Naive thymus-derived CD4-positive, alpha-beta T cell (primary cell): ENCODE measurements at regions not wholly inside any gene's neighbourhood (a gene's known extent, or its start where the extent isn't known, plus 50 kb on each side); places are given as distances from the start of the nearest gene placed in this dataset.

Source experiments
- ATAC-seq: fragments of 150-1000 bp; cut with Tn5 transposase; 2 replicates; pipeline ENCODE4 v1.10.0; 2021; ENCODE audit warnings: mild to moderate bottlenecking, moderate library complexity
- CTCF ChIA-PET: fragments of 350-600 bp; sonication (Branson Sonifier 250); formaldehyde crosslinking; loops from one replicate; lab custom pipeline; 2021; ENCODE audit warnings: antibody characterized with exemption; lab: Charles Lee
- POLR2A ChIA-PET: fragments of 350-600 bp; sonication (Branson Sonifier 250); formaldehyde crosslinking; loops from one replicate; lab custom pipeline; 2021; ENCODE audit warnings: antibody characterized with exemption, inconsistent platforms; lab: Charles Lee
- DNase-seq, 9 donors: peaks; one replicate each; pipeline versions ENCODE4 v3.0.0 to v3.0.0-alpha.2; 2020 to 2022; ENCODE audit warnings: mixed read lengths in 1 of 9
- H3K27ac ChIP-seq: one replicate; pipeline ENCODE4 v1.7.0; 2013; ENCODE audit warnings: mild to moderate bottlenecking, low read depth, low read length, moderate library complexity
- H3K27me3 ChIP-seq, 2 donors: one replicate each; pipeline ENCODE4 v1.7.0; 2013; ENCODE audit warnings: low read length in 2 of 2, mild to moderate bottlenecking in 2 of 2, moderate library complexity in 2 of 2; ENCODE audit not compliant: control insufficient read depth in 2 of 2, insufficient read depth in 2 of 2
- H3K36me3 ChIP-seq, 3 experiments: 1 replicate in 2 of 3; 2 replicates in 1 of 3; pipeline ENCODE4 v1.7.0; 2013; ENCODE audit warnings: low read length in 3 of 3, mild to moderate bottlenecking in 3 of 3, moderate library complexity in 1 of 3; ENCODE audit not compliant: insufficient read depth in 3 of 3, control insufficient read depth in 2 of 3
- H3K4me1 ChIP-seq, 2 donors: one replicate each; pipeline ENCODE4 v1.7.0; 2013; ENCODE audit warnings: low read length in 2 of 2, mild to moderate bottlenecking in 2 of 2, moderate library complexity in 1 of 2; ENCODE audit not compliant: control insufficient read depth in 2 of 2, insufficient read depth in 2 of 2
- H3K4me3 ChIP-seq: 2 replicates; pipeline ENCODE4 v1.7.0; 2013; ENCODE audit warnings: mild to moderate bottlenecking, low read length
- H3K9me3 ChIP-seq, 3 experiments: 1 replicate in 2 of 3; 2 replicates in 1 of 3; pipeline ENCODE4 v1.7.0; 2013; ENCODE audit warnings: low read length in 3 of 3; ENCODE audit not compliant: control insufficient read depth in 2 of 3
- H3K27ac Mint-ChIP-seq, 9 donors: one replicate each; pipeline ENCODE4 v1.8.0; 2020 to 2022; ENCODE audit warnings: mixed read lengths in 9 of 9, mild to moderate bottlenecking in 8 of 9, moderate library complexity in 5 of 9, inconsistent platforms in 2 of 9
- H3K27me3 Mint-ChIP-seq, 5 donors: one replicate each; pipeline ENCODE4 v1.8.0; 2021 to 2022; ENCODE audit warnings: mixed read lengths in 5 of 5, mild to moderate bottlenecking in 1 of 5
- H3K36me3 Mint-ChIP-seq, 5 donors: one replicate each; pipeline ENCODE4 v1.8.0; 2020 to 2022; ENCODE audit warnings: mixed read lengths in 5 of 5, mild to moderate bottlenecking in 3 of 5, inconsistent platforms in 1 of 5
- H3K4me1 Mint-ChIP-seq, 7 donors: one replicate each; pipeline ENCODE4 v1.8.0; 2020 to 2022; ENCODE audit warnings: mixed read lengths in 7 of 7, mild to moderate bottlenecking in 3 of 7, inconsistent platforms in 1 of 7
- H3K4me3 Mint-ChIP-seq, 10 donors: one replicate each; pipeline ENCODE4 v1.8.0; 2020 to 2022; ENCODE audit warnings: mild to moderate bottlenecking in 10 of 10, mixed read lengths in 10 of 10, moderate library complexity in 6 of 10, inconsistent platforms in 2 of 10
- H3K9me3 Mint-ChIP-seq, 11 donors: one replicate each; pipeline ENCODE4 v1.8.0; 2020 to 2022; ENCODE audit warnings: mixed read lengths in 11 of 11, mild to moderate bottlenecking in 4 of 11, inconsistent platforms in 1 of 11, moderate library complexity in 1 of 11
- intact Hi-C, 2 donors: fragments of 100-400 bp; cut with micrococcal nuclease; formaldehyde crosslinking; loops; one replicate each; pipeline ENCODE4 v1.15.1; 2023

- Mint-ChIP-seq H3K36me3 (no peaks in the 10 kb centered on the region), H3K9me3 (peaks cover 0 to 3% (median 0%) of the 10 kb centered on the region in 11 donors), H3K27me3 (peaks cover 9 to 32% (median 26%) of the 10 kb centered on the region in 5 donors), H3K4me1 (no peaks in the 10 kb centered on the region), H3K27ac (no peak overlapping the region), H3K4me3 (no peak overlapping the region)
- Histone ChIP-seq H3K27ac (no peak overlapping the region), H3K4me1 (no peaks in the 10 kb centered on the region), H3K27me3 (no peaks in the 10 kb centered on the region), H3K36me3 (no peaks in the 10 kb centered on the region), H3K4me3 (no peak overlapping the region), H3K9me3 (no peaks in the 10 kb centered on the region)
- ATAC-seq: no peak
- CTCF ChIA-PET: no interaction called here
- POLR2A ChIA-PET: no interaction called here
- intact Hi-C loops: no loop called here
- no peak for DNase-seq
Measured at GRCh38 chr4:111992351-111993168, 152.7 kb upstream of the FAM241A start.

GRCh38 chr4:111994392-111994791 lies 150.9 kb upstream of the FAM241A start:
- ATAC-seq: no peak
- H3K27me3 ChIP-seq: no peaks in the 10 kb centered on the region
- Mint-ChIP-seq H3K4me1 (no peaks in the 10 kb centered on the region), H3K4me3 (no peak overlapping the region), H3K27me3 (peaks cover 9 to 32% (median 30%) of the 10 kb centered on the region in 5 donors), H3K9me3 (peaks cover 0 to 8% (median 3%) of the 10 kb centered on the region in 11 donors), H3K36me3 (no peaks in the 10 kb centered on the region), H3K27ac (no peak overlapping the region)
- DNase-seq: no peak
- intact Hi-C loops: no loop called here
- ChIA-PET CTCF (no interaction called here), POLR2A (no interaction called here)
- H3K4me1 ChIP-seq: no peaks in the 10 kb centered on the region
- no peak overlapping the region for H3K4me3 ChIP-seq
- H3K9me3 ChIP-seq: no peaks in the 10 kb centered on the region
- no peaks in the 10 kb centered on the region for H3K36me3 ChIP-seq
- H3K27ac ChIP-seq: no peak overlapping the region

GRCh38 chr4:111997785-111998184 lies 147.5 kb upstream of the FAM241A start:
- DNase-seq: no peak
- Histone ChIP-seq H3K4me1 (no peaks in the 10 kb centered on the region), H3K27me3 (no peaks in the 10 kb centered on the region), H3K9me3 (no peaks in the 10 kb centered on the region), H3K4me3 (no peak overlapping the region), H3K36me3 (no peaks in the 10 kb centered on the region), H3K27ac (no peak overlapping the region)
- ChIA-PET CTCF (no interaction called here), POLR2A (no interaction called here)
- no peaks in the 10 kb centered on the region for H3K4me1 Mint-ChIP-seq
- intact Hi-C loops: no loop called here
- no peak overlapping the region for H3K27ac Mint-ChIP-seq
- no peaks in the 10 kb centered on the region for H3K36me3 Mint-ChIP-seq
- no peak overlapping the region for H3K4me3 Mint-ChIP-seq
- peaks cover 0 to 8% (median 3%) of the 10 kb centered on the region in 11 donors for H3K9me3 Mint-ChIP-seq
- H3K27me3 Mint-ChIP-seq: peaks cover 9 to 37% (median 31%) of the 10 kb centered on the region in 5 donors
- no peak for ATAC-seq

- Mint-ChIP-seq H3K36me3 (no peaks in the 10 kb centered on the region), H3K27me3 (peaks cover 9 to 27% (median 22%) of the 10 kb centered on the region in 5 donors), H3K27ac (no peak overlapping the region), H3K4me3 (no peak overlapping the region), H3K4me1 (no peaks in the 10 kb centered on the region), H3K9me3 (peaks cover 0 to 8% (median 2%) of the 10 kb centered on the region in 11 donors)
- H3K36me3 ChIP-seq: no peaks in the 10 kb centered on the region
- ATAC-seq (no peak), DNase-seq (no peak)
- H3K9me3 ChIP-seq: no peaks in the 10 kb centered on the region
- no peak overlapping the region for H3K4me3 ChIP-seq
- intact Hi-C loops: no loop called here
- POLR2A ChIA-PET: no interaction called here
- CTCF ChIA-PET: no interaction called here
- H3K4me1 ChIP-seq: no peaks in the 10 kb centered on the region
- no peak overlapping the region for H3K27ac ChIP-seq
- H3K27me3 ChIP-seq: no peaks in the 10 kb centered on the region
Measured at GRCh38 chr4:111999801-112000200, 145.5 kb upstream of the FAM241A start.

- ChIA-PET CTCF (no interaction called here), POLR2A (no interaction called here)
- H3K4me1 ChIP-seq: no peaks in the 10 kb centered on the region
- intact Hi-C loops: no loop called here
- ATAC-seq: no peak
- H3K9me3 Mint-ChIP-seq: peaks cover 0 to 8% (median 2%) of the 10 kb centered on the region in 11 donors
- H3K4me1 Mint-ChIP-seq: no peaks in the 10 kb centered on the region
- H3K9me3 ChIP-seq: no peaks in the 10 kb centered on the region
- no peak for DNase-seq
- no peak overlapping the region for H3K4me3 Mint-ChIP-seq
- H3K36me3 Mint-ChIP-seq: no peaks in the 10 kb centered on the region
- no peak overlapping the region for H3K4me3 ChIP-seq
- H3K27me3 Mint-ChIP-seq: peaks cover 3 to 16% (median 13%) of the 10 kb centered on the region in 5 donors
- no peaks in the 10 kb centered on the region for H3K36me3 ChIP-seq
- H3K27ac Mint-ChIP-seq: no peak overlapping the region
- no peaks in the 10 kb centered on the region for H3K27me3 ChIP-seq
- H3K27ac ChIP-seq: no peak overlapping the region
Measured at GRCh38 chr4:112001041-112001440, 144.2 kb upstream of the FAM241A start.

GRCh38 chr4:112002248-112002661 lies 143.0 kb upstream of the FAM241A start:
- POLR2A ChIA-PET: no interaction called here
- no peaks in the 10 kb centered on the region for H3K27me3 ChIP-seq
- H3K4me3 ChIP-seq: no peak overlapping the region
- no peak overlapping the region for H3K27ac ChIP-seq
- no peak overlapping the region for H3K4me3 Mint-ChIP-seq
- H3K9me3 ChIP-seq: no peaks in the 10 kb centered on the region
- H3K9me3 Mint-ChIP-seq: peaks cover 0 to 8% (median 2%) of the 10 kb centered on the region in 11 donors
- CTCF ChIA-PET: no interaction called here
- peaks cover 3 to 17% (median 12%) of the 10 kb centered on the region in 5 donors for H3K27me3 Mint-ChIP-seq
- no peaks in the 10 kb centered on the region for H3K4me1 ChIP-seq
- ATAC-seq (no peak), DNase-seq (no peak)
- H3K36me3 ChIP-seq: no peaks in the 10 kb centered on the region
- H3K36me3 Mint-ChIP-seq: no peaks in the 10 kb centered on the region
- intact Hi-C loops: no loop called here
- H3K4me1 Mint-ChIP-seq: no peaks in the 10 kb centered on the region
- no peak overlapping the region for H3K27ac Mint-ChIP-seq
